Uterus (tissue), 2 donors: ENCODE measurements at regions not wholly inside any gene's neighbourhood (a gene's known extent, or its start where the extent isn't known, plus 50 kb on each side); places are given as distances from the start of the nearest gene placed in this dataset.

Experiments used
- POLR2A ChIP-seq, 2 donors: fragments of 450-650 bp; IDR thresholded peaks; one replicate each; pipeline ENCODE4 v1.6.1; 2016; ENCODE audit warnings: antibody characterized with exemption in 2 of 2, mild to moderate bottlenecking in 1 of 2, moderate library complexity in 1 of 2
- TF ChIP-seq, protein P1 (sequence below), 4 experiments: fragments of 200-600 bp in 2 of 4; fragments of 450-650 bp in 2 of 4; sonication (generic) in 2 of 4; IDR thresholded peaks; one replicate each; pipeline ENCODE4 v1.5.1; 2016 to 2019; ENCODE audit warnings: antibody characterized with exemption in 4 of 4, mild to moderate bottlenecking in 2 of 4, moderate library complexity in 1 of 4

DNA sequence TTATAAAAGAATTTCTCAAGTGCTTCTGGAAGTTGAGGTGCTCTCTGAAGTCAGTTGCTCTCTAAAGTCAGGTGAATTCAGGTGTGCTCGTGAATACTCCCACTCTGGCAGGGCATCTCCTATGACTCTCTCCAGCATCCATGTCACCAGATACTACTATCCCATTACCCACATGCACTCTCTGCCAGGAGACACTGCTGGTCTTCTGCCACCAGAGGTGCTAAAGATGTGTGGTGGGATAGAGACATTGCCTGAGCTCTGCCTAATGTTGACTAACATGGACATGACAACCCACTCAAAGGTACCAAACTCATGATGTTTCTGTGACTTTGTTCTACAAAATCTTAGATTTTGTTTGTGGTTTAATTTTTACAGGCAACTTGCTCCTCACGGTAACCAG is 106.4 kb upstream of the HNRNPA3 start:
- TF ChIP-seq, protein P1, sequence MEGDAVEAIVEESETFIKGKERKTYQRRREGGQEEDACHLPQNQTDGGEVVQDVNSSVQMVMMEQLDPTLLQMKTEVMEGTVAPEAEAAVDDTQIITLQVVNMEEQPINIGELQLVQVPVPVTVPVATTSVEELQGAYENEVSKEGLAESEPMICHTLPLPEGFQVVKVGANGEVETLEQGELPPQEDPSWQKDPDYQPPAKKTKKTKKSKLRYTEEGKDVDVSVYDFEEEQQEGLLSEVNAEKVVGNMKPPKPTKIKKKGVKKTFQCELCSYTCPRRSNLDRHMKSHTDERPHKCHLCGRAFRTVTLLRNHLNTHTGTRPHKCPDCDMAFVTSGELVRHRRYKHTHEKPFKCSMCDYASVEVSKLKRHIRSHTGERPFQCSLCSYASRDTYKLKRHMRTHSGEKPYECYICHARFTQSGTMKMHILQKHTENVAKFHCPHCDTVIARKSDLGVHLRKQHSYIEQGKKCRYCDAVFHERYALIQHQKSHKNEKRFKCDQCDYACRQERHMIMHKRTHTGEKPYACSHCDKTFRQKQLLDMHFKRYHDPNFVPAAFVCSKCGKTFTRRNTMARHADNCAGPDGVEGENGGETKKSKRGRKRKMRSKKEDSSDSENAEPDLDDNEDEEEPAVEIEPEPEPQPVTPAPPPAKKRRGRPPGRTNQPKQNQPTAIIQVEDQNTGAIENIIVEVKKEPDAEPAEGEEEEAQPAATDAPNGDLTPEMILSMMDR (IDR thresholded peaks at IDR 0.05): no peak
- TF ChIP-seq POLR2A (IDR thresholded peaks at IDR 0.05): no peak
